Neural progenitor cell (in vitro differentiated cells): ENCODE measurements at regions not wholly inside any gene's neighbourhood (a gene's known extent, or its start where the extent isn't known, plus 50 kb on each side); places are given as distances from the start of the nearest gene placed in this dataset.

Experiments used
- EZH2 ChIP-seq: fragments of 200-600 bp; sonication (generic); IDR thresholded peaks from 2 replicates; pipeline ENCODE4 v1.6.1; 2017; ENCODE audit warnings: antibody characterized with exemption, mild to moderate bottlenecking, moderate library complexity
- EZH2phosphoT487 ChIP-seq: fragments of 200-600 bp; sonication (generic); IDR thresholded peaks from 2 replicates; pipeline ENCODE4 v1.6.1; 2017; ENCODE audit warnings: antibody characterized with exemption
- TF ChIP-seq, protein P1 (sequence below): fragments of 200-600 bp; sonication (generic); IDR thresholded peaks from 2 replicates; pipeline ENCODE4 v1.5.1; 2017; ENCODE audit warnings: antibody characterized with exemption, mild to moderate bottlenecking

DNA sequence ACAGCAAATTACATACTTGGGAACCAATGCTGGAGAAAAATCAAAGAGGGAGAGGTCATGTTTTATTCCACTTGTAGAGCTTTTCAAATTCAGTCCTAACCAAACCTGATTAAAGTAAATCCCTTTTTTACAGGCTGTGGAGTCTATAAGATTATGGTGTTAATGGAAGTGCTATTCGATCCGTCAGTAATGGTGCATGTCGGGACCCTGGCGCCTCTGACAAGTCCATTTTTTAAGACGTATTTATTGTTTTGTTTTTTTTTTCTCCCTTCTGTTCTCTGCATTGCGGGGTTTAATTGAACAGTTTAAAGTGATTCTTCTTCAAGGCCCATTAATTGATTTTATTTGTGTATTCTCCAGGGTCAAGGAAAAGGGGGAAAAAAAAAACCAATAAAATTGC is 725.9 kb downstream of the TUSC7 start:
- no peak for TF ChIP-seq EZH2
- TF ChIP-seq, protein P1, sequence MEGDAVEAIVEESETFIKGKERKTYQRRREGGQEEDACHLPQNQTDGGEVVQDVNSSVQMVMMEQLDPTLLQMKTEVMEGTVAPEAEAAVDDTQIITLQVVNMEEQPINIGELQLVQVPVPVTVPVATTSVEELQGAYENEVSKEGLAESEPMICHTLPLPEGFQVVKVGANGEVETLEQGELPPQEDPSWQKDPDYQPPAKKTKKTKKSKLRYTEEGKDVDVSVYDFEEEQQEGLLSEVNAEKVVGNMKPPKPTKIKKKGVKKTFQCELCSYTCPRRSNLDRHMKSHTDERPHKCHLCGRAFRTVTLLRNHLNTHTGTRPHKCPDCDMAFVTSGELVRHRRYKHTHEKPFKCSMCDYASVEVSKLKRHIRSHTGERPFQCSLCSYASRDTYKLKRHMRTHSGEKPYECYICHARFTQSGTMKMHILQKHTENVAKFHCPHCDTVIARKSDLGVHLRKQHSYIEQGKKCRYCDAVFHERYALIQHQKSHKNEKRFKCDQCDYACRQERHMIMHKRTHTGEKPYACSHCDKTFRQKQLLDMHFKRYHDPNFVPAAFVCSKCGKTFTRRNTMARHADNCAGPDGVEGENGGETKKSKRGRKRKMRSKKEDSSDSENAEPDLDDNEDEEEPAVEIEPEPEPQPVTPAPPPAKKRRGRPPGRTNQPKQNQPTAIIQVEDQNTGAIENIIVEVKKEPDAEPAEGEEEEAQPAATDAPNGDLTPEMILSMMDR: no peak
- TF ChIP-seq EZH2phosphoT487: no peak
